ENCODE measurements at regions not wholly inside any gene's neighbourhood (a gene's known extent, or its start where the extent isn't known, plus 50 kb on each side); places are given as distances from the start of the nearest gene placed in this dataset.

DNA sequence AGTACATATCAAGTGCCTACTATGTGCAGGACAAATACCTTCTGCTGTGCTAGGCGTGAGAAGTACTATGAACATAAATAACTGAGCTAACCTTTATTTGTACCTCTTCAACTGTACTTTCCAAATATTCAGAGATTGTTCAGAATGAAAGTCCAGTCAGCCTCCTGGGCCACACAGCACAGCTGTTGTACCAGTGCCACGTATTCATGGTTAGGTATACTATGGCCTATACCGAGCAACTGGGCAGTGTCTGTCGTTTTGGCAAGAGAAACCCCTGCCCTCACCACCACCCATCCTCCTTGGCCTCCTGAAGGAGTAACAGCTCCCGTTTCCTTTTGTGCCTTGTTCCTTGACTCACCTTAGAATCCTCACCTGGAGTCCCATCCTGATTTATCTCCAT, 53.0 kb downstream of the RASSF10 start:
- DNase-seq: no peak
- no peaks in the 10 kb centered on the region for H3K36me3 Mint-ChIP-seq (ENCODE audit: low read depth)
- no peak overlapping the region for H3K4me3 Mint-ChIP-seq
- H3K9me3 Mint-ChIP-seq: no peaks in the 10 kb centered on the region
- H3K27ac Mint-ChIP-seq: no peak overlapping the region
- H3K4me1 Mint-ChIP-seq (ENCODE audit: low read depth): no peaks in the 10 kb centered on the region
- H3K27me3 Mint-ChIP-seq: peaks cover 40% of the 10 kb centered on the region

DNA sequence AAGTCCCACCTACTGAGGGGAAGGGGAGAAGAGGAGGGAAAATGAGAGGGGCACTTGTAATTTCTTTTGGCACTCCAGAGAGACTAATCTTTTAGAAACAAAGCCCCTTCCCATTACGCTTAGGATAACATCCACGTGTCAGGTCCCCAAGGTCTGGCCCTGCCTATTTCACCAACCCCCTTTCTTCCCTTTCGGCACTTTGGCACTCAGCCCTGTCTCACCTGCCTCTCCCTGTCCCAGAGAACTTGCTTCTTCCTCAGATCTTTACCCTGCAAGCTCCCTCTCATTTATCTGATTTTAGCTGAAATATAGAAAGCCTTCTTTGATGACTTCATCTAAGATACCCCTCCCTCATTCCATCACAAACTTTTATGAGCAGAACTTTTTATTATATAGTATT, 55.5 kb downstream of the RASSF10 start:
- no peak overlapping the region for H3K4me3 Mint-ChIP-seq
- no peak overlapping the region for H3K27ac Mint-ChIP-seq
- H3K4me1 Mint-ChIP-seq (ENCODE audit: low read depth): no peaks in the 10 kb centered on the region
- no peak for DNase-seq
- no peaks in the 10 kb centered on the region for H3K9me3 Mint-ChIP-seq
- no peaks in the 10 kb centered on the region for H3K36me3 Mint-ChIP-seq (ENCODE audit: low read depth)
- peaks cover 34% of the 10 kb centered on the region for H3K27me3 Mint-ChIP-seq

DNA sequence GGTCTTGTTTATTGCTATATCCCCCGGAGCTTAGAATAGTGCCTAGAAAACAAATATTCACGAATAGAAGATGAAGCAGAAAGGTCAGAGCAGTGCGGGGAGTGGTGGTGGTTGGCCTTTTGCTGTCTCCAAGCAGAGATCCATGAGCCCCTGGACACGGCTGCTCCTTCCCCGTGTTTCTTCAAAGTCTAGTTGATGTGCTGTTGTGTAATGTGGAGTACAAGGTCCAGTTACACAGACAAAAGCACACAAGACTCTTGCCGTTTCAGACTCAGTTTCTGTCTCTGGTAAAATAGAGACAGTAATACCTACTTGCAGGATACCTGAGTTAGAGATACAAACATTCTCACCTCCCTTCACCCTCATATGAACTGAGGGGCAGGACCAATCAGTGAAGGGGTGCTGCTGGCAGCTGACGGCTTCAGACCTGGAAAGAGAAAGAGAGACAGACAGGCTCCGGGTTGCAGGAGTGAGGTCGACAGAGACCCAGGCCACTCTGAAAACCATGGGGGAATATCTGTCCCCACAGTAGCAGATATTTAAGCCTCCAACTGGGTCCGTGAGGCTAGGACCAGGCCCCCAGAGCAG, 56.2 kb downstream of the RASSF10 start:
- no peaks in the 10 kb centered on the region for H3K4me1 Mint-ChIP-seq (ENCODE audit: low read depth)
- no peaks in the 10 kb centered on the region for H3K9me3 Mint-ChIP-seq
- H3K27ac Mint-ChIP-seq: no peak overlapping the region
- no peak overlapping the region for H3K4me3 Mint-ChIP-seq
- DNase-seq: no peak
- H3K27me3 Mint-ChIP-seq: peaks cover 37% of the 10 kb centered on the region
- H3K36me3 Mint-ChIP-seq (ENCODE audit: low read depth): no peaks in the 10 kb centered on the region

DNA sequence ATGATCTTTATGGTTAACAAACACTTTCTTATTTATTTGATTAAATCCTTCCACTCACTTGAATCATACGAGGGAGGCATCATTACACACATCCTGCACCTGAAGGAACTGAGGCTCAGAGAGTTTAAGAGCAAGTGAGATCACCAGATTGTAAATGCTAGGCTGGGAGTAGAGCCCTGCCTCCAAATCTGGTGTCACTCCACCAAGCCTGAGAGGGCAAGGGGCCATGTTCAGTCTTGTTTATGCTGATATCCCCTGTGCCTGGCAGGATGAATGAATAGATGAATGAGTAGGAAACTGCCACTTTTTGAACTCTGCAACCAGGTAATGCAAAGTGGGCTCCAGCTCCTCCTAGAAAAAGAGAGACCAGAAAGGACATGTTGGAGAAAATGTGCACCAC, 59.1 kb downstream of the RASSF10 start:
- Mint-ChIP-seq H3K27me3 (peaks cover 35% of the 10 kb centered on the region), H3K4me3 (no peak overlapping the region), H3K36me3 (ENCODE audit: low read depth) (no peaks in the 10 kb centered on the region), H3K9me3 (no peaks in the 10 kb centered on the region), H3K27ac (no peak overlapping the region), H3K4me1 (ENCODE audit: low read depth) (no peaks in the 10 kb centered on the region)
- DNase-seq: no peak

DNA sequence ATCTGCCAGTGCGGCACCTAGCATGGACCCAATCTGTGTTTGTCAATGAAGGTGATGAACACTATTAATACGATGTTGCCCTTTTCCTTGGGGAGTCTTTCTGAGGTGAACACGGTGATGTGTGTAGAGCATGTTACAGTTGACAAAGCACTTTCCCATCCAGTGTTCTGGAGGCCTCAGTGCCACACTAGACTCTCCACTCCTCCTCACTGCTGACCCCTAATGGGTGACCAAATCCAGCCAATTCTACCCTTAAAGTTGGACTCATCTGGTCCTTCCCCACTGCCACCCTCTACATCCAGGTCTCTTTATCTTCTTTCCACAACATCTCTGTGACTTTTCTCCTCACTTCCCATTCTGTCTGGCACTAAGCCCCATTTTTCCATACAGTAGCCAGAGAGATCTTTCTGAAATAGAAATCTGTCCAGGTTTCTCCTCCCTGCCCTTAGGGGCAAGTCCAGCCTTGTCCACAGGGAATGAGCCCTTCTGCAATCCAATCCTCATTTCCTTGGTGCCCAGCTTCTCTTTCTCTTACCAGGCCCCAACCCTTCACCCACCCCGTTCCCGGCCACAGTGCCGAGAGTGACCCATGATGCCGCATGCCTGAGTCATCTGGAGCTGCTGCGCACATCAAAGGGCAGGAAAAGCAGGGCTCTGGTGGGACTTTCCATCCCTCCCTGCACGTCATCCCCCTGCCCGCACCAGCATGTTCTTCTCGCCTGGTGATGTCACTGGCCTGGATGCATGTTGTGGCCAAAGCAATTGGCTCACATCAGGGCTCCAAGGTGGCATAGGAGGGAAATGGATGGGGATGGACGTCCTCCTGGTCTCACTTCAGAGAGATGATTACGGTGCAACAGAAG, 64.2 kb downstream of the RASSF10 start:
- Mint-ChIP-seq H3K27ac (no peak overlapping the region), H3K9me3 (no peaks in the 10 kb centered on the region), H3K36me3 (ENCODE audit: low read depth) (no peaks in the 10 kb centered on the region), H3K4me1 (ENCODE audit: low read depth) (no peaks in the 10 kb centered on the region), H3K27me3 (peaks cover 38% of the 10 kb centered on the region), H3K4me3 (no peak overlapping the region)
- DNase-seq: no peak

DNA sequence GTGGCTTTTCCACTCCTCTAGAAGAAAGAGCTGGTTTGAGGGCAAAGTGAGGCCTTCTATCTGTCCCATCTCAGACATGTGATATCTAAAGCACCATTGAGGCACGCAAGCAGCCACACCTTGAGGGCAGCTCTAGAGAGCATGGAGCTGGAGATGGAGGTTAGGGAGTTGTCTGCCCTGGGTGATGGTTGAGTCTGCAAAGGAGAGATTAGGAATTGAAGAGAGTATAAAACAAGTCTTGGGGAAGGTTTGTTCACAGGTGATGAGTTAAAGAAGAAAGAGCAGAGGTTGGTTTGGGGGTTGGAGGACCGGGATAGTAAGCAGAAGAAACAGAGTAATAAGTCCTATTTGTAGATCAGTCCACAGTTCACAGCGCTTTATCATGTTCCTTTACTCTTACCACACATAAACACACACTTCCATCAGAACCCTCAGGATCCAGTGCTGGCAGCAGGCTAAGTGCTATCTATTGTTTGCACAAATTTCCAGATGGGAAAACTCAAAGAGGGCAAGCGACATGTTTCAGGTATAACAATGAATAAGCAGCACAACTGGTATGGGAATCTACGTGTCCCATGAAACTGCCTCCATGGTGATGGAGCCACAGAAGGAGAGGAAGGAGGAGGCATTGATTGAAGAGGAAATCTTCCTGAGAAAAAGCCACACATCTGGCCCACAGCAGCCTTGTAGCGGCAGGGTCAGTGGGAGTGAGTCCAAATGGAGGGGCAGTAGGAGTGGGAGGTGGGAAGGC, 65.8 kb downstream of the RASSF10 start:
- no peak for DNase-seq
- no peaks in the 10 kb centered on the region for H3K4me1 Mint-ChIP-seq (ENCODE audit: low read depth)
- no peak overlapping the region for H3K27ac Mint-ChIP-seq
- peaks cover 42% of the 10 kb centered on the region for H3K27me3 Mint-ChIP-seq
- no peak overlapping the region for H3K4me3 Mint-ChIP-seq
- H3K36me3 Mint-ChIP-seq (ENCODE audit: low read depth): no peaks in the 10 kb centered on the region
- H3K9me3 Mint-ChIP-seq: no peaks in the 10 kb centered on the region

DNA sequence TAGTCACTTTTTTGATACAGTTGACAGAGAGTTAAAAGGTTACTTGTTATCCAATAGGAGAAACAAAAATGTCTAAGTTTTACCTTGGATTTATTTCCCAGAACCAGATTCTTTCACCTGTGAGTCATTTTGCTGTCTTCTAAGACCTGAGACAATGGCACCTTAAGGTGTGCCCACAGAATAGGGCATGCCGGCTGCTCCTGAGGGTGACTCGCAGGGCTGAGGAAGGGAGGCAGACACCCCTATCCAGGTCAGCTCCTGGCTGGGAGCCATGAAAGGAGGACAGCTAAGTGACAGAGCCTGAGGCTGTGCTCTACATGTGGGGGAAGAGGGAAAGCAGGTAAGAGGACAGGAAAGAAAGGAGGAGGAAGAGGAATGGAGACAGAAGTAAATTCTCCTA, 67.8 kb downstream of the RASSF10 start:
- Mint-ChIP-seq H3K36me3 (ENCODE audit: low read depth) (no peaks in the 10 kb centered on the region), H3K27ac (no peak overlapping the region), H3K4me1 (ENCODE audit: low read depth) (no peaks in the 10 kb centered on the region), H3K9me3 (no peaks in the 10 kb centered on the region), H3K27me3 (peaks cover 49% of the 10 kb centered on the region), H3K4me3 (no peak overlapping the region)
- no peak for DNase-seq

DNA sequence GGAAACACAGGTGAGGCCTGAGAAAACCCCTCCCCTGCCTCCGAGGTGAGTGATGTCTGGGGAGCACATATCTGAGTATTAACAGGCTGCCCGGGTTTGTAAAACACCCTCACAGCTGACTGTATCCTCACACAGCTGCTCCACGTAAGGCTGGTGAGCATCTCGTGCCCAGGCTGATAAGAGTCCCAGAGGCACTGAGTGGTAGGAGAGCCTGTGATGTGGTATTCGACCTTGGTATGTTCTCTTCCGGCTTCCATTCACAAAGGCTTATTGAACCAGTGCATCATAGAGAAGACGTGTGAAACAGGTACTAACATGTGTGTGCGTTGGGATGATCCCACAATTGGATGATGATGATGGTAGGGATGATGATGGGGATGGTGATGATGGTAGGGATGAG, 71.7 kb downstream of the RASSF10 start:
- no peak for DNase-seq
- no peak overlapping the region for H3K27ac Mint-ChIP-seq
- no peak overlapping the region for H3K4me3 Mint-ChIP-seq
- no peaks in the 10 kb centered on the region for H3K36me3 Mint-ChIP-seq (ENCODE audit: low read depth)
- H3K4me1 Mint-ChIP-seq (ENCODE audit: low read depth): no peaks in the 10 kb centered on the region
- no peaks in the 10 kb centered on the region for H3K9me3 Mint-ChIP-seq
- H3K27me3 Mint-ChIP-seq: peaks cover 61% of the 10 kb centered on the region

DNA sequence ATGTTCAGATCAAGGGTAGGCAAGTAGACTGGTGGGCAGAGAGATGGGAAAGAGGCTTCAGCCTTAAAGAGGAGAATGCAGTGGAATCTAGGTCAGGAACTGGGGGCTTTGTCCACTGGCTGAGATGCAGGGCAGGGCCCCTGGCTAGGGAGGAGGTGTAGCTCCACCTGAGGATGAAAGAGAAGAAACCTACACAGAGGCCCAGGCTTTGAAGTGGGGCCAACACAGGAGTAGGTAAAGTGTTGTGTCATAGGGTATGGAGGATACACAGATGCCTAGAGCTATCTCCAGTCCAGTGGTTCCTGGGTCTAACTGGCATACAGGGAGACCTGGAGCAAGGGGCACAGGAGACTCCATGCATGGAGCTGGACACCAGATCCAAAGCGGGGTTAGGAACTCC, 73.5 kb downstream of the RASSF10 start:
- H3K27me3 Mint-ChIP-seq: peaks cover 65% of the 10 kb centered on the region
- H3K9me3 Mint-ChIP-seq: no peaks in the 10 kb centered on the region
- H3K27ac Mint-ChIP-seq: no peak overlapping the region
- DNase-seq: no peak
- no peak overlapping the region for H3K4me3 Mint-ChIP-seq
- H3K36me3 Mint-ChIP-seq (ENCODE audit: low read depth): no peaks in the 10 kb centered on the region
- no peaks in the 10 kb centered on the region for H3K4me1 Mint-ChIP-seq (ENCODE audit: low read depth)

DNA sequence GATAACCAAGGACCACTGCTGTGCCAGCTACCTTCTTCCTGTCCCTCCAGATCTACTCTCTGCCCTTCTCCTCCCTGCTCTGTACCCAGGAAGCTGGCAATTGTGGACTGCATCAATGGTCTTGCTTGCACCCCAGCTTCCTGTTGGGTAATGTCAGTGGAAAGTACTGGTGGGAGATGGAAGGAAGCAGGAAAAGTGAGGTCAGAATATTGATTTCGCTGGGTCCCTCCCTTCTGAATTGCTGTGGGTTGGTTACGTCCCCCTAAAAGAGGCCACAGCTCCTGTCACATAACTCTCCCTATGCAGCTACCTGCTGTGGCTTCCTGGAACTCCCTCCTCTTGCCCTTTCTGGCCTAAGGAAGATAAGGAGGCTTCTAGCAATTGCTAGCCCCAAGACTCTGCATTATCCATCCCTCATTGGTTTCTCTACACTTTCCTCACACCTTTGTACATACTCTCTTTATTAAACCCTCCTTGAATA, 81.2 kb downstream of the RASSF10 start:
- Mint-ChIP-seq H3K4me3 (no peak overlapping the region), H3K36me3 (ENCODE audit: low read depth) (no peaks in the 10 kb centered on the region), H3K9me3 (no peaks in the 10 kb centered on the region), H3K27me3 (peaks cover 21% of the 10 kb centered on the region), H3K27ac (no peak overlapping the region), H3K4me1 (ENCODE audit: low read depth) (no peaks in the 10 kb centered on the region)
- DNase-seq: no peak

DNA sequence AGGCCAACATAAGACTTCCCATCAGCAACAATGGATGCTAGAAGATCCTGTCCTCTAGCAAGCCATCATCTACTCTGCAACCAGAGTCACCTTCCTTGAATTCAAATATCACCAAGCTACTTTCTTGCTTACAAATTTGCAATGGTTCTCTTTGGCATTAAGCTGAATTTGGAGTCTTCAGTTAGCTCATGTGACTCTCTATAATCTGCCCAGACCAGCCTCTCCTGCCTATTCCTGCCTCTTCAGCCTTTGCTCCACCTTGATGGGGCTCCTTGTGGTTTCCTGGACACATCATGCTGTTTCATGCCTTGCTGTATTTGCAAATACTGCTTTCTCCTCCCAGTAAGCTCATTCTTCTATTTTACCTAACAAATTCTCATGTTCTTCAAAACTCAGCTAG, 82.3 kb downstream of the RASSF10 start:
- H3K27me3 Mint-ChIP-seq: peaks cover 21% of the 10 kb centered on the region
- no peak overlapping the region for H3K27ac Mint-ChIP-seq
- H3K4me3 Mint-ChIP-seq: no peak overlapping the region
- H3K9me3 Mint-ChIP-seq: no peaks in the 10 kb centered on the region
- no peaks in the 10 kb centered on the region for H3K36me3 Mint-ChIP-seq (ENCODE audit: low read depth)
- DNase-seq: no peak
- no peaks in the 10 kb centered on the region for H3K4me1 Mint-ChIP-seq (ENCODE audit: low read depth)

DNA sequence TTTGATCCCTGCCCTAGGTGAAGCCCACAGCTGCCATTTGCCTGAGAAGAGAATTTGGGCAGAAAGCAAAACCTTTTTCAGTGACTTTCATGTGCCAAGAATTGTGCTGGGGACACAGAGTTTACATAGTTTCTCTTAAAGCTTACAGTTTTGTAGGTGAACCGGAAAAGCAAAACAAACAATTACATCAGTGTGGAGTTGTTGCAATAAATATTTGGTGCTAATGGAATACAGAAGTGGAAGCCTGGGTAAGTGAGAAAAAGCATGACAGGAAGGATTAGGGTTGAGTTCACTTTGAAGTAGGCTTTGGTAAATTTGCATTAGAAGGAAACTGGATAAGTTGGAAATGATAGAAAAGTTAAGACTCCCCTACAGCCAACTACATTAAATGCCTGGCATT, 82.7 kb downstream of the RASSF10 start:
- no peaks in the 10 kb centered on the region for H3K36me3 Mint-ChIP-seq (ENCODE audit: low read depth)
- no peak for DNase-seq
- peaks cover 17% of the 10 kb centered on the region for H3K27me3 Mint-ChIP-seq
- no peaks in the 10 kb centered on the region for H3K9me3 Mint-ChIP-seq
- no peak overlapping the region for H3K4me3 Mint-ChIP-seq
- H3K4me1 Mint-ChIP-seq (ENCODE audit: low read depth): no peaks in the 10 kb centered on the region
- no peak overlapping the region for H3K27ac Mint-ChIP-seq

DNA sequence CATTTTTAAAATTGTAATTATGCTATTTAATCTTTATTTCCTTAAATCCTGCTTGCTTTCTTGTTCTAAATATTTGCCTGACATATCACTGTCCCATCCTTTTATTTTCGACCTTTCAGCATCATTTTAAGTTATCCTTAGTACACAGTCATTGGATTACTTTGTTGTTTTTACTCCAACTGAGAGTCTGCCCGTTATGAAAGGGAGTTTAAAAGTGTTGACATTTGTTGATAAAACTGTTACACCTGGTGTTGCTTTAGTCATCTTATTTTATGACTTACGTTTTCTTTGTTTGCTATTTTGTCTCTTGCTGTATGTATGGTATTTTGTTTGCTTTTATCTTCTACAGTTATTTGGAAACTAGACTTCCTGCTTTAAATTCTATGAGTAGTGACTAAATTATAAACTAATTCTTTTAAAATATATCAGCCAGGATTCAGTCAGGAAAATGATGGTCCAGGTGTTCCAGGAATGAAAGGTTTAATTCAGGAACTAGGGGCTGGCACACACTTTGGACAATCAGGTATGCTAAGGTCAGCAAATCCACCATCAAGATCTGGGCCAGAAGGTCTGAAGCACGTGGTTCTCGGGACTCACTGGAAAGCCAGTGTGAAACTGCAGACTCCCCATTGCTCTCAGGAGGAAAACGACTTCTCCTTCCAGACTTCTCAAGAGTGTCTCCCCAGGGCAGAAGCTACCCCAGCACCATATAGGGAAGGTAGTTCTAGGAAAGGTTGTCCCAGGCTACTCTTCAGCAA, 86.0 kb downstream of the RASSF10 start:
- Mint-ChIP-seq H3K9me3 (no peaks in the 10 kb centered on the region), H3K4me1 (ENCODE audit: low read depth) (no peaks in the 10 kb centered on the region), H3K36me3 (ENCODE audit: low read depth) (no peaks in the 10 kb centered on the region), H3K27me3 (peaks cover 27% of the 10 kb centered on the region), H3K4me3 (no peak overlapping the region), H3K27ac (no peak overlapping the region)
- no peak for DNase-seq

DNA sequence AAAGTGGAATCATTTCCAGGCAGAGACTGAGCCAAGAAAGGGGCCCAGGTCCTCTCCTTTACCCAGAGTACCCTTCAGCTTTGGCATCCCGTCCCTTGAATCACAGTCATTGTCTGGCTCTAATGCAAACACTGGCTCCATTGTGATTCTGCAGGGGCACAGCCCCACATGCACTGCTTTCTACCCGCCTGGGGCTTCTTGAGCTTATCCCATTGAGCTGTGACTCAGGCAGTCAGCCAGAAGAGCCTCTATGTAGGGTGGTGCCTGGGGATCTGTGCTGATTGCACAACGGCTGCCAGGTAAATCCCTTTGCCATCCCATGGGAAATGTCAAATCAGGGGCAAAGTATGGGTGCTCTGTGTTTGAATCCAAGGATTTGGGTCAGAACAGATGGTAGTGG, 88.9 kb downstream of the RASSF10 start:
- H3K9me3 Mint-ChIP-seq: no peaks in the 10 kb centered on the region
- no peak overlapping the region for H3K27ac Mint-ChIP-seq
- H3K36me3 Mint-ChIP-seq (ENCODE audit: low read depth): no peaks in the 10 kb centered on the region
- H3K4me1 Mint-ChIP-seq (ENCODE audit: low read depth): no peaks in the 10 kb centered on the region
- peaks cover 39% of the 10 kb centered on the region for H3K27me3 Mint-ChIP-seq
- no peak overlapping the region for H3K4me3 Mint-ChIP-seq
- DNase-seq: no peak
